GM21367 (cell line): ENCODE measurements at regions not wholly inside any gene's neighbourhood (a gene's known extent, or its start where the extent isn't known, plus 50 kb on each side); places are given as distances from the start of the nearest gene placed in this dataset.
"Not testable (repeated sequence)": the region's sequence is repeated elsewhere in the genome, so short reads cannot be mapped to it uniquely, and the experiment has no call there.

Experiments
- ATAC-seq: cut with Tn5 transposase; IDR thresholded peaks from one replicate; pipeline ENCODE4 v1.9.1; 2021; ENCODE audit not compliant: unreplicated experiment

DNA sequence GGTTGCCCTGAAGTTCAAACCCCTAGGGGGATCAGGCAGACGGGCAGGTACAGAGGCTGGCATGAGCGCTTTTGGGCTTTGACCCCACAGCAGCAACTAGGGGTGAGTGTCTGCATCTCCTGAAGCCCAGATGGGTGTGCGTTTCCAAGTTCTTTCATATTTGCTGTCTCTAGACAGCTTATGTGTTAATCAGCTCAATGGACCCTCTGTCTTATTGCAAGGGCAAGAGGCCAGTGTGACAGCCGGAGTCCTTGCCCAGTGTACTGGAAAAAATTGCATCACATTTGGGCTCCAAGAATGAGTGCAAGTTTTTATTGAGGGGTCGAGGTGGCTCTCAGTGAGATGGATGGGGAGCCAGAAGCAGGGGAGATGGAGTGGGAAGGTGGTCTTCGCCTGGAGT, 1863.7 kb upstream of the RAG2 start:
- ATAC-seq, result no peak

DNA sequence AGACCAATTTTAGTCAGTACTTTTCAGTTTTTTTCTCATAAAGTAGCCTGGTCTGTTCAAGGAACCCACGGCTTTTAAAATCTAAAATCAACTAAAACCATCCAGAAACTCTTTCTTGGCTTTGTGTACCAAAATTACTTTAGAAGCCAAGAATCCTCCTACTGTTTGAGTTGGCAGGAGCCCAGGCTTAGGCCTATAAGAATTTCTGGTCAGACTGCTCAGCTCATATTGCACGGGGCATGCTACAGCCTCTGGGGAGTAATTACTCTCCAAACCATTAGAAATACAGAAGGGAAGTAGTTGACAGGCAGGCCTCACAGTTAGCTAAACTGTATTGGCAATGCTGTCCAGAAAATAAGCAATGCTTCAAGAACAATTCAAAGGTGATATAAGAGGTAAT, 1862.9 kb upstream of the RAG2 start:
- ATAC-seq, result no peak

DNA sequence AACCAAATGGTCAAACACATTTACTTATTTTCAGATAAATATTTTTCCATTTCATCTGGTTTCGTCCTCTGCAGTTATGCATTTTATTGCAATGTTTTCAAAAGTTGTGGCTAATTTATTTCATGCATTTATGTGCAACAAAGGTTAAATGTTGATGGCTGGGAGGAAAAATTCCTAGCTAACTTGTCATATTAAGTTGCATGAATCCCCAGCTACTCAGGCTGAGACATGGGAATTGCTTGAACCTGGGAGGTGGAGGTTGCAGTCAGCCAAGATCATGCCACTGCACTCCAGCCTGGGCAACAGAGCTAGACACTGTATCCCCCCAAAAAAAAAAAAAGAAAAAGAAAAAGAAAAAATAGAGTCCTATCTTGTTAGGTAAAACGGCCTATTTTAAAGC, 1862.4 kb upstream of the RAG2 start:
- no peak for ATAC-seq

DNA sequence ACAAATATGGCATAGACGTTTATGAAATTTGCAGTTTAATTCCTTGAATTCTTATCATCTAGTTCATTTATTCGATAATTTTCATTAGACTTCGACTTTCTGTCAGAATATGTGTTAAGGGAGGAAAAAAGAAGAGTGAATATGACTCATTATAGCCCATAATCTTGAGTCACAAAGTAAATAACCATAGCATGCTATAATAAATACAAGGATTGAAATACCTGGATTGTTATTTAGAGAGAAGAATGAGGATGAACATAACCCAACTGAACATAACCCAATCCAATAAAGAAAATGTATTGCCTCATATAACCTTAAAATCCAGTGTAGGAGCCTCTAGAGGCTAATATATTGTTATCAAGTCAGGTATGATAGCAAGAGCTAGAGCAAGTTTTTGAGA, 1858.3 kb upstream of the RAG2 start:
- no peak for ATAC-seq

DNA sequence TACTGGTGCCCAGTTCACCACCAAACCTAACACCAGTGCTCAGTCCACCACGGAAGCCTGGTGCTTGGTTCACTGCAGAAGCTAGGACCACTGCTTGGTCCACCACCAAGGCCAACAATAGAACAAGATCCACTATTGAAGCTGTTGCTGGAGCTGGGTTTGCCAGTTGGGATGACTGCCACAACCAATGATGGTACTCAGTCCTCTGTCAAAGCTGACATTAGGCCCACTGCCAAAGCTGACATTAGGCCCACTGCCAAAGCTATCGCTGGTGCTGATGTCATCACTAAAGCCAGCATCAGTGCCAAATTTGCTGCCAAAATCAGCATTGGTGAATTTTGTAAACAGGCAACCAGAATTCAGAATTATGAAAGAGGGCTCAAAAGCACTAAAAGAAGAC, 1850.2 kb upstream of the RAG2 start:
- no peak for ATAC-seq

DNA sequence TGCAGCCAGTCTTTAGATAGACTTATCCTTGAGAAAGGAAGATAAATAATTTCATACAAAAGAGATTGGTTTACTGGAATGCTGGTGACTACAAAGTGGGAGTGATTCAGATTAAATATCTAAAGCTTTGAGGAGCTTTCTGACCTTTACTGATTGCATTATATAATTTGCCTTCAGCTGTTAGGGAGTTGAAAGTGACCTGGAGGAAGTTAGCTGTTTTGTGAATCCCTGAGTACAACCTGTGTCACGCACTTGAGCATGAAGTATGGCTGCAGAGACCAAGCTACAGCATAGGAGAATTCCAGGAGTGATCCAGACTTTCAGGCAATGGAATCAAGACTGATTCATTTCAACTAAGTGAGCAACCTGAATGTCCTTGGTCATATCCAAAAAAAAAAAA, 1848.3 kb upstream of the RAG2 start:
- no peak for ATAC-seq

DNA sequence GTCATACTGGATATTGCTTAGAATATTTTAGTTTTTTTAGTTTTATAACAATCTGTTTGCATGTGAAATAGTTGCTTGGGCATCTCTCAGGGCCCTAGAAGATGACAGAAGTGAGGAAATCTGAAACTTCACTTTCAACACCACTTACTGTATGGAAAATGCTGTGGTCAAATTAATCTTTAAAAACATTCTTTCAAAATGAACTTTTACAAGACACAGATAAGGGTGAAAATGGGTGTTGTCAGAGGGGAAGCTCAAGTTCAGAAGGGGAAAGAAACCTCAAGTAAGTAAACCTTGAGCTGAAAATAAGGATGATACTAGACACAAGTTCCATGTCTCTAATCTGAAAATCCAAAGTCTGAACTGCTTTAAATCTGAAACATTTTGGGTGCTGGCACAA, 1840.1 kb upstream of the RAG2 start:
- no peak for ATAC-seq

DNA sequence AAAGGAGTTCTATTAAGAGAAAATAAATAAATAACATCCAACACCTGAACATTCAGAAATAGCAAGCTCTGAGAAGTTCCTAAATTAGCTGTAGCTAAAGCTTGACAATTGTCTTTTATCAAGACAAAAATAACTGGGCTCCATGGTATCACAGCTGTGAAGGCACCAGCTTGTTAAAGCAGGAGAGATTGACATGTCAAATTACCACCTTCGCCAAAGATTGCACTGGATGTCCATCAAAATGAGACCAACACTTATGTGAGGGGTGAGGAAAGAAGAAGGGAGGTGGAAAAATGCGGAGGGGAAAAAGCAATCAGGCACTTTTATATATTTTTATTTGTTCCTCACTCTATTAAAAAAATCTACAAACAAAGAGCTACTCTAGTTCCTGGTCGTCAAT, 1827.5 kb upstream of the RAG2 start:
- ATAC-seq, result no peak

DNA sequence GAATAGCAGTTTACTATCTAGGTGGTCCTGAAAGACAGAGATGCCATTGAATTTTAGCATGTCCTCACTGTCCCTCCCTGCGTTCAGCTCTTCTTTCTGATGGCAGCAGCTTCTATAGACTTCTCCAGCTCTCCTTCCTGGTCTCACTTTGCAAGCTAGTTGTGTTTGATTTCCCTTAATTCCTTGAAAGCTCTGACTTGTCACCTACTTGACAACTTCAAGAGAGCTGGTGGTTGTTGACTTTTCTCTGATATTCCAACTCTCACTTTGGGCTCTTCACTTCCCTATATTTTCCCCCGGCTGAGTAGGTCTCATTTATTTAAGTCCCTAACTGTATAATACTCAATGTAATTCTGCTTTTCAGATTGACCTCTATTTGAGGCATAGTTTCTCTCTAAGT, 1825.0 kb upstream of the RAG2 start:
- no peak for ATAC-seq

DNA sequence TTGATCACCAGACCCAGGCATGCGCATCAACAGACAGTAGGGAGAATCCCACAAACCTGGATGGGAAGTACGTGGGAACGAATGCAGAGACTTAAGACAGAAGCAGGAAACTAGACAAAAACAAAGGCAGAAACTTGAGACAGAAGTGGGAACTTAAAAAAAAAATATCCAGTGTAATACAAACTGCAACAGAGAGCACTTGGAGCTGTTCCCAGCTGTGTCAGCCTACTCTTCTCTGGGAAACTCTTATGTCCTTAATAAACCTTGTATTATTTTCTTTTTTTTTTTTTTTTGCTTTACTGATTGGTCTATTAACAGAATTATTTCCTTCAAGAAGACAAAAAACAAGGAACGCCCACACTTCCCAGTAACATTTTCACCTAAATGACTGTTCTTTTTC, 1818.1 kb upstream of the RAG2 start:
- ATAC-seq, result no peak

DNA sequence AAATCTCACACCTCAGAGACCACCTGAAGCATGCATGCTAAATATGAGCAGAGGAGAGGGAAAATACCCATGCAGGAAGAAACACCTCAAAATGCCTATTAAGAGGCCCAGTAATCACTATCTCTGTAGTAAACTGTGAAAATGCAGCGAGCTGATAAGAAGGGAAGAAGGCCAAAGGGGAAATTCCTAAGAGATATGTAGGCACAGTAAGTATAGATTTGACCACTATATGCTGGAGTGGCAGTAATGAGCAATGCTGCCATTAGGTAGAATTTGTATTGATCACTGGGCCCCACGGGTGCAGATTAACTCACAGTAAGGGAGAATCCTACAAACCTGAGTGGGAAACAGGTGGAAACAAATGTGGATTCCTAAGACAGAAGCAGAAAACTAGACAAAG, 1813.1 kb upstream of the RAG2 start:
- no peak for ATAC-seq

DNA sequence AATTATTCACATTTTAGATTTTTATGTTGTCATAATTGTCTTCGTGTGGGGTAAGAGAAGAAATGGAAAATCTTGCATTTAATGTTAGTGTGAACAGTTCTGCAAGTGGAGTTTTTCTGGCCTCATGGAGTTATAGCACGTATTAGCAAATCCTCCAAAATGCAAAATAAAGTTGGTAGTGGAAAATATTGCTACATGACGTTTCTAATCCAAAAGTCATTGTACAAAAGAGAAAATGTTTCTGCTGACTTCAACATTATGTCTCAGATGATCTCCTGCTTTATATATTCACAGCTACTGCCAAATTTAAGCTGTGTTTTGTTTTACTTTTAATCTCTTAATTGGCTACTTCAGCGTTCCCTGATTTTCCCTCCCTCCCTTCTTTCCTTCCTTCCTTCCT, 1804.0 kb upstream of the RAG2 start:
- no peak for ATAC-seq

DNA sequence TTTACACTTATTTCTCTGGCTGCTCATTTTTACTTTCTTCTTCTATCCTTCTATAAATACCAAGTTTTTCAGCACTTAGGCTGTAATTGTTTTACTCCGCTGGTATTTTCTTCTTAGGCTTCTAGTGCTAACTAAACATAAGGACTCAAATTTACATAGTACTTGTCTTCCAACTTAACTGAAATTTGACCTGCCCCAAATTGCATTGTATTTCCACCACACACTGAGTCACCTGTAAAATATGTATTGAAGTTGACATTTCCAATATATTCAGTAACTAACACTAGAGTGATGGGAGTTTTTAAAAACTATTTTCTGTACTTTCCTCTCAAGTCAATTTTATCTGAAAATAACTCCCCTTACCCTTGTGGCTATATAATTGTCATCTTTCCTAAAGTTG, 1794.1 kb upstream of the RAG2 start:
- ATAC-seq, result no peak

DNA sequence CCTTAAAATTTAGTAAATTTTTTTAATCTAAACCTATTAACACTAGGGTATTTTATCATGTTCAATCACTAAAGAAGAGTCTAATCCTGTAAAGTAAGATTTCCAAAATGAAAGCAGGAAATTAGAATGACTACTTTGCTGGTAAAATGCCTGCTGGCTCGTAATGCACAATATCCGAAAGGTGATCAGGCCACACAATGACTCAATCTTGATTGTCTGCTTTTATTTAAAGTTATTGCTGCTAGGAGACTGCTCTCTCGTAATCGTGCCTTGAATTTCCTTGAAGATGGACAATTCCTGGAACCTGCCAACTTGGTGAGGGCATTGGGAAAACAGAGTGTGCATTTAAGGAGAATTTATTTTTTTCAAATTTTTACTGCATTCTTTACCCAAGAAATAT, 1786.5 kb upstream of the RAG2 start:
- no peak for ATAC-seq

DNA sequence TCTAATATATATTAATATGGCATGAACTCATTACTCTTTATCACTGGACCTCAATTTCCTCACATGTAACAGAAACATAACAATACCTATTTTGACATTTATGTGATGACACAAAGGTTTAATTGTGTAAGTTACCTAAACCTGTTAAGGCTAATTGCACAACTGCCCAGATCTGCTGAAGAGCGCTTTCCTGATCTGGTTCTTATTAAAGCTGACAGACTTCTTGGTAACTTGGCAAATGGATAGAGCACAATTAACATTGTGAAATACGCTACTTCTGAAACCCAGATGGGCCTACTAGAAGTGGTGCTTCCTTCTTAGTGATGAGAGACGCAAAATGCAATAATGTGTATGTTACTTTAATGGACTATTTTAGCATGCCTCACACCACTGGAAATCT, 1767.2 kb upstream of the RAG2 start:
- no peak for ATAC-seq

DNA sequence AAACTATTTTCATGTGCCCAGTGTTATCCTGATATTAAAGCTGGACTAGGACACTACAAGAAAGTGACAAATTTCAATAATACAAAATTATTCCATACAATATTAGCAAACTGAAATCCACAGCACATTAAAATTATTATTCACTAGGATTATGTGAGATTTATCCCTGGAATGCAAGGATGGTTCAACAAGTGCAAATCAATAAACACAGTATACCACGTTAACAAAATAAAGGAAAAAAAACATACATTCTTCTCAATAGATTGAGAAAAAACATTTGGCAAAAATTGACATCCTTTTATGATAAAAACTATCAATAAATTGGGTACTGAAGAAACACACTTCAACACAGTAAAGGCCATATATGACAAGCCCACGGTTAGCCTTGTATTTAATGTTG, 1758.2 kb upstream of the RAG2 start:
- ATAC-seq, result no peak

DNA sequence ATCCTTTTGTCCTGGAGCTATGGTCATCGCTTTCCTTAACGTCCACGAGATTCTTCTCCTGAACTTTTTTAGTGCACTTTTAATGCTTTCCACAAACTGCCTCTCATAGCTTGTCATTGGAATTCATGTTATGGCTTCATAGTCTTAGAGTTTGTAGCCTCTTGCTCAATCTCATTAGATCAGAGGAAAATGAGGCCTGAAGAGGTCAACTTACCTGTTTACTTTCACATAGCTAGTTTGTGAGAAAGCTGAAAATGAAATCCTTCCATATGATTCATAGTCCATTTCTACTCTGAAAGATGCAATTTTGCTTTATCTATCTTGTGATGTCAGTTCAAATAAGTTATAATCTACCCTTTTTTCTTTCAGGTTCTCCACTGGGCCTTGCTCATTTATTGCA, 1747.2 kb upstream of the RAG2 start:
- ATAC-seq, result no peak

DNA sequence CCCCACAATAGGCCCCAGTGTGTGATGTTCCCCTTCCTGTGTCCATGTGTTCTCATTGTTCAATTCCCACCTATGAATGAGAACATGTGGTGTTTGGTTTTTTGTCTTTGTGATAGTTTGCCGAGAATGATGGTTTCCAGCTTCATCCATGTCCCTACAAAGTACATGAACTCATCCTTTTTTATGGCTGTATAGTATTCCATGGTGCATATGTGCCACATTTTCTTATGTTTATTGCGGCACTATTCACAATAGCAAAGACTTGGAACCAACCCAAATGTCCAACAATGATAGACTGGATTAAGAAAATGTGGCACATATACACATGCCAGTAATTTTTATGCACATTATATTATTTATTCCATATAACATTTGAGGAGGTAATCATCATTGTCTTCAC, 1743.6 kb upstream of the RAG2 start:
- ATAC-seq, result not testable (repeated sequence)

DNA sequence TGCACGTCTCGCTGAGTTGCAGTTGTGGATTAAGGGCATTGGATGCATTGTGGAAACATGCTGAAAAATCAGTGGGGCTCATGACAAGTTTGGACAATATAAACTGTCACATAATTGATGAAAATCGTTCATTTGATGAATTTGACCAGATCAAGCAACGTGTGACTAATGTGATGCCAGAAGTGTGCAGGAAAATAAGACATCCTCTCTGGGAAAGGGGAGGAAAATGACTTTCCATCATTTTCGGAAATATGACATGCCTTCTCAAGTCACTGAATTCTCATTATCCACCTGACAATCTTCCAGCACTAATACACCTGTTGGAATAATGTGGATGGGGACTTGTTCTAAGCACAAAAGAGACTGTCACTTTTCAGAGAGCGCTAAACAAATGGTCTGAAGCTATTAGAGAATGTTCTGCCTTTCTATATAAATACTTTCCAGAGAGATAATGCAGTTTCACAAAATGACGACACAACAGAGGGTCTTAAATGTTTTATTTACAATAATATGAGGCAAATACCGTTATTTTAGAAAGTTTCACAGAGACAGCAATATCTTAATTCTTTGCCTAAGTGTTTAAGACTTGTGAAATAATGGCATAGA, 1741.9 kb upstream of the RAG2 start:
- no peak for ATAC-seq

DNA sequence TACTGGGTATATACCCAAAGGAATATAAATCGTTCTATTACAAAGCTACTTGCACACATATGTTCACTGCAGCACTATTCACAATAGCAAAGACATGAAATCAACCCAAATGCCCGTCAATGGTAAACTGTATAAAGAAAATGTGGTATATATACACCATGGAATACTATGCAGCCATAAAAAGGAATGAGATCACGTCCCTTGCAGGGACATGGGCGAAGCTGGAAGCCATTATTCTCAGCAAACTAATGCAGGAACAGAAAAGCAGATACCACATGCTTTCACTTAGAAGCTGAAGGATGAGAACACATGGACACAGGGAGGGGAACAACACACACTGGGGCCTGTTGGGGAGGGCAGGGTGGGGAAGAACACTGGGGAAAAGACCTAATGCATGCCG, 1740.0 kb upstream of the RAG2 start:
- ATAC-seq, result not testable (repeated sequence)

DNA sequence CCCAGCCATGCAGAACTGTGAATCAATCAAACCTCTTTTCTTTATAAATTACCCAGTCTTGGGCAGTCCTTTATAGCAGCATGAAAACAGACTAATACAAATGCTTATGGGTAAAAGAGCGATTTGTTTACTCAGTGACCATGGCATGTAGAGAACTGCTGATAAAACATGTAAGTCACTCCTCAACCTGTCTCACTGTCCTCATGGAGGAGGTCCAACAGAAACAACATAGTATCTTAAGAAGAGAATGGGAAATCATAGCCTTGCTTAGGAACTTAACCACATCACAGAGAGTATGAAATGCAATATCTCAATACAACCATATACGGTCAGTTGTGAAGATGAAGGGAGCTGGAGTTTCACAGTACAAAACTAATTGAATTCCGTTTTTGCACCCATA, 1734.0 kb upstream of the RAG2 start:
- no peak for ATAC-seq

DNA sequence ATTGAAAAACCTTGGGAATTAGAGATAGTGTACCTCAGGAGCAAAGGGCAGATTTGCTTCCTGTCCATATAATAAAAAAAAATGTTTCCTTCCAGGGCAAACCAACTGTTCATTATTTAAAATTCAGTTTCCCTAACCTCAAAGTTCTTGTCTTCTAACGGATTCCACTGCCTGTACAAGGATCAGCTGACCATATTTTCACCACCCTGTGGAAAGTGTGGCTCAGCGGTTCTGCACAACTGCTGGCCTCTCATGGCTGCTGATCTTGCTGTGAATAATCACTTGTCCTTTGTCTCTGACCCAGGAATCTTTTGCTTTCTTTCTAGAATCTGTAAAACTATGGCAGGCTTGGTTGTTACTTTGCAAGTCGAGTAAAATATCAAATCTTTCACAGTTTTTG, 1732.5 kb upstream of the RAG2 start:
- no peak for ATAC-seq

DNA sequence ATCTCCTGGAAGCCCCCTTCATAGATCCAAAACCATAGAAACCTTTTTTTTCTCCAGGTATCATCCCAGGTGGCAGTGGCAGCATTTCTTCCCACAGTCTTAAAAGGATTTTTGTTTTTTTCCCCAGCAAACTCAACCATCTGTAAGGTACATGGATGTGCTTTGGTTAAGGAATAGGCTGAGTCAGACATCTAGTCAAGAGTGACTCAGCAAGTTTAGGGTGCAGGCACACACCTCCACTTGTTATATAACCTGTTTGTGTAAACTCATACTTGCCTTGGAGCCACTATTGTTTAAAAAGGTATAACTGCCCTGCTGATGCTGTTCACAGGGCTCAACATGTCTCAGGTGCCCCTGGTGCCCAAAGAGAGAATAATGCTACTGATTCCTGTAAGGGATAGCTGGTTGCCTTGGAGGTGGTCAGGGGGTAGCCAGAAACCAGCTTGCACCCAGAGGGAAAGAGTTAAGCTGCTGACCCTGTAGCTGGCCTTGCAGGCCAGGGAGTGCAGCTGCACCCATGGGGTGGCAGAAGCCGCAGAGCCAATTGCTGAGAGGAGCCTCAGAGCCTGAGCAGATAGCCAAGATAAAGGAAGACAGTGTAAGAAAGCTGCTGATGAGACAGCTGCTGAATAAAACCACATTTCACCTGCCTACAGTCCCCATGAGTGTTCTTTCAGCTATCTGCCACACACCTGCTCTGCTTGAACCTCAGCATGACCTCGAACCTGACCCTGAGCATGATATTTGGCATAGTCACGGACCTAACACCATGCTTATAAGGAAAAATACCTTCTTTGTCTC, 1726.1 kb upstream of the RAG2 start:
- ATAC-seq, result no peak
